ENCODE measurements at regions not wholly inside any gene's neighbourhood (a gene's known extent, or its start where the extent isn't known, plus 50 kb on each side); places are given as distances from the start of the nearest gene placed in this dataset.

- TF ChIP-seq CTCF (IDR thresholded peaks at IDR 0.05), result no peak
- no peaks in the 10 kb centered on the region for H3K9me3 ChIP-seq
- H3K27ac ChIP-seq, result no peak overlapping the region
- H3K4me1 ChIP-seq (ENCODE audit: control insufficient read depth in 1 of 2, insufficient read depth in 1 of 2, low read depth in 1 of 2, low read length in 1 of 2), result no peaks in the 10 kb centered on the region
- H3K36me3 ChIP-seq, result no peaks in the 10 kb centered on the region
- no peak overlapping the region for H3K4me3 ChIP-seq (ENCODE audit: low read depth in 1 of 2, low read length in 1 of 2)
- H3K27me3 ChIP-seq, result no peaks in the 10 kb centered on the region
Observed at GRCh38 chr6:168741942-168742782, 301.2 kb downstream of the SMOC2 start.

DNA sequence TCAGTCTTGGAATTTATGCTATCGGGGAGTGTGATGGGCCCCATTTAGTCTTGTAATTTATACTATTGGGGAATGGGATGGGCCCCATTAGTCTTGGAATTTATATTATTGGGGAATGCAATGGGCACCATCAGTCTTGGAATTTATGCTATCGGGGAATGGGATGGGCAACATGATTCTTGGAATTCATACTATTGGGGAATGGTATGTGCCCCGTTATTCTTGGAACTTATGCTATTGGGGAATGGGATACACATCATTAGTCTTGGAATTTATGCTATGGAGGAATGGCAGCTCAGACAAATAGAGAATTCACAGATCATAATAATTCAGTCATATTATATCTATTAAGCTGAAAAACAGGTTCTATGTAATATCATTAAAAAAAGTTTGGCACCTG, 300.3 kb downstream of the SMOC2 start:
- Histone ChIP-seq H3K4me3 (ENCODE audit: low read depth in 1 of 2, low read length in 1 of 2) (no peak overlapping the region), H3K27ac (no peak overlapping the region), H3K9me3 (no peaks in the 10 kb centered on the region), H3K27me3 (no peaks in the 10 kb centered on the region), H3K36me3 (no peaks in the 10 kb centered on the region), H3K4me1 (ENCODE audit: control insufficient read depth in 1 of 2, insufficient read depth in 1 of 2, low read depth in 1 of 2, low read length in 1 of 2) (no peaks in the 10 kb centered on the region)
- no peak for TF ChIP-seq CTCF (IDR thresholded peaks at IDR 0.05)

GRCh38 chr6:168739381-168739780, 298.4 kb downstream of the SMOC2 start:
- H3K27ac ChIP-seq, result no peak overlapping the region
- H3K27me3 ChIP-seq, result no peaks in the 10 kb centered on the region
- TF ChIP-seq CTCF (IDR thresholded peaks at IDR 0.05), result no peak
- no peaks in the 10 kb centered on the region for H3K36me3 ChIP-seq
- H3K4me1 ChIP-seq (ENCODE audit: control insufficient read depth in 1 of 2, insufficient read depth in 1 of 2, low read depth in 1 of 2, low read length in 1 of 2), result no peaks in the 10 kb centered on the region
- no peaks in the 10 kb centered on the region for H3K9me3 ChIP-seq
- H3K4me3 ChIP-seq (ENCODE audit: low read depth in 1 of 2, low read length in 1 of 2), result no peak overlapping the region

GRCh38 chr6:168737481-168737880, 296.5 kb downstream of the SMOC2 start:
- Histone ChIP-seq H3K9me3 (no peaks in the 10 kb centered on the region), H3K4me1 (ENCODE audit: control insufficient read depth in 1 of 2, insufficient read depth in 1 of 2, low read depth in 1 of 2, low read length in 1 of 2) (no peaks in the 10 kb centered on the region), H3K4me3 (ENCODE audit: low read depth in 1 of 2, low read length in 1 of 2) (no peak overlapping the region), H3K36me3 (no peaks in the 10 kb centered on the region), H3K27me3 (no peaks in the 10 kb centered on the region), H3K27ac (no peak overlapping the region)
- TF ChIP-seq CTCF (IDR thresholded peaks at IDR 0.05), result no peak

- Histone ChIP-seq H3K27ac (no peak overlapping the region), H3K27me3 (no peaks in the 10 kb centered on the region), H3K36me3 (no peaks in the 10 kb centered on the region), H3K9me3 (no peaks in the 10 kb centered on the region), H3K4me3 (ENCODE audit: low read depth in 1 of 2, low read length in 1 of 2) (no peak overlapping the region), H3K4me1 (ENCODE audit: control insufficient read depth in 1 of 2, insufficient read depth in 1 of 2, low read depth in 1 of 2, low read length in 1 of 2) (no peaks in the 10 kb centered on the region)
- no peak for TF ChIP-seq CTCF (IDR thresholded peaks at IDR 0.05)
Observed at GRCh38 chr6:168737014-168737413, 296.0 kb downstream of the SMOC2 start.

Measured in neutrophil (primary cell).